ENCODE measurements at regions not wholly inside any gene's neighbourhood (a gene's known extent, or its start where the extent isn't known, plus 50 kb on each side); places are given as distances from the start of the nearest gene placed in this dataset.

DNA sequence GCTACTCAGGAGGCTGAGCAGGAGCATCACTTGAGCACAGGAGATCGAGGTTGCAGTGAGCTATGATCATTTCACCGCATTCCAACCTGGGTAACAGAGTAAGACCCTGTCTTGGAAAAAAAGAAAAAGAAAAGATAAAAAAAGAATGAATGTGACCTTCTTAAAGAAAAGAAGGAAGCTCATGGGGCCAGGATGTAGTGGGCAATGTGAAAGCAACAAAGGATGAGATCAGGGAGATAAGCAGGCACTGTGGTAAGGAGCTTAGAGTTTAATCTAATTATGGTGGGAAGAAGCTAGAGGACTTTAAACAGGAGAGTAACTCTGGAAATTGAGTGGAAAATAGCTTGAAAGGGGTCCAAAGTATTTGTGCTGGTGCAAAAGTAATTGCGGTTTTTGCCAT is 231.6 kb upstream of the UBE2E2 start:
- Histone ChIP-seq H3K27me3 (ENCODE audit: low read length) (no peaks in the 10 kb centered on the region), H3K9me3 (ENCODE audit: insufficient read depth, low read length) (no peaks in the 10 kb centered on the region), H3F3A (ENCODE audit: insufficient read depth) (no peaks in the 10 kb centered on the region), H3K4me2 (ENCODE audit: low read depth, low read length, poor library complexity, severe bottlenecking) (no peak overlapping the region), H3K4me3 (ENCODE audit: insufficient read depth, low read length, poor library complexity, severe bottlenecking) (no peak overlapping the region), H3K9me2 (replicated peaks; ENCODE audit: insufficient read depth, low read length) (no peaks in the 10 kb centered on the region), H4K20me1 (ENCODE audit: low read depth, low read length) (no peaks in the 10 kb centered on the region), H3K27ac (ENCODE audit: low read depth, low read length) (no peak overlapping the region), H2AFZ (ENCODE audit: low read depth, low read length, severe bottlenecking) (no peak overlapping the region), H3K79me2 (ENCODE audit: insufficient read depth, low read length) (no peaks in the 10 kb centered on the region), H3K36me3 (ENCODE audit: low read length) (no peaks in the 10 kb centered on the region), H3K9ac (ENCODE audit: low read length) (no peak overlapping the region)
- TF ChIP-seq, protein P1, sequence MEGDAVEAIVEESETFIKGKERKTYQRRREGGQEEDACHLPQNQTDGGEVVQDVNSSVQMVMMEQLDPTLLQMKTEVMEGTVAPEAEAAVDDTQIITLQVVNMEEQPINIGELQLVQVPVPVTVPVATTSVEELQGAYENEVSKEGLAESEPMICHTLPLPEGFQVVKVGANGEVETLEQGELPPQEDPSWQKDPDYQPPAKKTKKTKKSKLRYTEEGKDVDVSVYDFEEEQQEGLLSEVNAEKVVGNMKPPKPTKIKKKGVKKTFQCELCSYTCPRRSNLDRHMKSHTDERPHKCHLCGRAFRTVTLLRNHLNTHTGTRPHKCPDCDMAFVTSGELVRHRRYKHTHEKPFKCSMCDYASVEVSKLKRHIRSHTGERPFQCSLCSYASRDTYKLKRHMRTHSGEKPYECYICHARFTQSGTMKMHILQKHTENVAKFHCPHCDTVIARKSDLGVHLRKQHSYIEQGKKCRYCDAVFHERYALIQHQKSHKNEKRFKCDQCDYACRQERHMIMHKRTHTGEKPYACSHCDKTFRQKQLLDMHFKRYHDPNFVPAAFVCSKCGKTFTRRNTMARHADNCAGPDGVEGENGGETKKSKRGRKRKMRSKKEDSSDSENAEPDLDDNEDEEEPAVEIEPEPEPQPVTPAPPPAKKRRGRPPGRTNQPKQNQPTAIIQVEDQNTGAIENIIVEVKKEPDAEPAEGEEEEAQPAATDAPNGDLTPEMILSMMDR (IDR thresholded peaks at IDR 0.05; ENCODE audit: insufficient read depth, low read length, poor library complexity, severe bottlenecking): no peak
- no peak for TF ChIP-seq EZH2phosphoT487 (conservative IDR thresholded peaks at IDR 0.05; ENCODE audit: low read length)

DNA sequence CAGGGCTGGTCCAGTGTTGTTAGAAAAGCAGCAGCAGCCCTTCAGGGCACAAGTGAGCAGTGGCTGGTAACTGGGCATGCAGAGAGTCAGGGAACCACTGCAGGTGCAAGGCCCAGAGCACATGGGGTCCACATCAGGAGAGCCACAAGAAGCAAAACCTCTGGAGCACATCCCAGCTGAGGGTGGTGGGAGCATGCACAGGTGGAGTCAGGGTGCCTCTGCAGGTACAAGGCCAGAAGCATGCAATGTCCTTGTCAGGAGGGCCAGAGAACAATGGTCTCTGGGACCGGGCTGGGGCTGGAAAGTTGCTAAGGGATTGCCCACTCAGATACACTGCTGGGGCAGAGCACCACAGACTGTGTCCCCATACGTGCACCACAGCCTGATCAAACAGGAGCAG is 226.1 kb upstream of the UBE2E2 start:
- H3K36me3 ChIP-seq (ENCODE audit: low read length): no peaks in the 10 kb centered on the region
- H3K9ac ChIP-seq (ENCODE audit: low read length): no peak overlapping the region
- H4K20me1 ChIP-seq (ENCODE audit: low read depth, low read length): no peaks in the 10 kb centered on the region
- no peaks in the 10 kb centered on the region for H3K27me3 ChIP-seq (ENCODE audit: low read length)
- H3K9me3 ChIP-seq (ENCODE audit: insufficient read depth, low read length): no peaks in the 10 kb centered on the region
- H3K9me2 ChIP-seq (replicated peaks; ENCODE audit: insufficient read depth, low read length): no peaks in the 10 kb centered on the region
- no peak overlapping the region for H3K4me3 ChIP-seq (ENCODE audit: insufficient read depth, low read length, poor library complexity, severe bottlenecking)
- H3F3A ChIP-seq (ENCODE audit: insufficient read depth): no peaks in the 10 kb centered on the region
- no peak overlapping the region for H3K27ac ChIP-seq (ENCODE audit: low read depth, low read length)
- H2AFZ ChIP-seq (ENCODE audit: low read depth, low read length, severe bottlenecking): no peak overlapping the region
- H3K79me2 ChIP-seq (ENCODE audit: insufficient read depth, low read length): no peaks in the 10 kb centered on the region
- H3K4me2 ChIP-seq (ENCODE audit: low read depth, low read length, poor library complexity, severe bottlenecking): no peak overlapping the region
- TF ChIP-seq, protein P1 (IDR thresholded peaks at IDR 0.05; ENCODE audit: insufficient read depth, low read length, poor library complexity, severe bottlenecking): no peak
- no peak for TF ChIP-seq EZH2phosphoT487 (conservative IDR thresholded peaks at IDR 0.05; ENCODE audit: low read length)

DNA sequence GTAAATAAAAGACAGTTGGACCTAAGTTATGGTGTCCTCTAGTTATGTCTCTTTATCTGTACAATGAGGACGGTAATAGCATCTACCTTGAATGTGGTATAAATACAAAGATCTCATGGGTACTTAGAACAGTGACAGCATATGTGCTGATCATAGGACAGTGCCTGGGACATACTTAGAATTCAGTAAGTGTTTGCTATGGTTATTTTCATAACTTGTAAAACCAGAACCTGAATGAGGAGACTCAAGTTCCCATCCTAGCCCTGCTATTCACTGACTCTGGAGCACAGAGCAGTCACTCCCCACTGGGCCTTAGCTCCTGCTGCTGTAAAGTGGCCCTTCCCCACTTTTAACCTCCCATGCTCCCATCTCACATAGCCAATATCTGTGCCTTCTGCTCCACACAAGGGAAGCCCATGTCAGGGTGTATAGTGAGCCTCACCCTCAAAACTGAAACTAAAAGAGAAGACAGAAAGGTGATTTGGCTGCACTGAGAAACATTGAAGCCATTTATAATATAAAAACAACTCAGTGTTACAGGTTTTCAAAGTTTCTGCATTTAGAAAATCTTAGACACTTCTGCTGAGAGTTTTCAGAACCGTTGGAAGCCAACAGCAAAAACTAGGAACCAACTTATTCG is 225.4 kb upstream of the UBE2E2 start:
- Histone ChIP-seq H3K79me2 (ENCODE audit: insufficient read depth, low read length) (no peaks in the 10 kb centered on the region), H3K9ac (ENCODE audit: low read length) (no peak overlapping the region), H3K27me3 (ENCODE audit: low read length) (no peaks in the 10 kb centered on the region), H3K9me2 (replicated peaks; ENCODE audit: insufficient read depth, low read length) (no peaks in the 10 kb centered on the region), H3K36me3 (ENCODE audit: low read length) (no peaks in the 10 kb centered on the region), H3K4me3 (ENCODE audit: insufficient read depth, low read length, poor library complexity, severe bottlenecking) (no peak overlapping the region), H3K9me3 (ENCODE audit: insufficient read depth, low read length) (no peaks in the 10 kb centered on the region), H3K4me2 (ENCODE audit: low read depth, low read length, poor library complexity, severe bottlenecking) (no peak overlapping the region), H3K27ac (ENCODE audit: low read depth, low read length) (no peak overlapping the region), H2AFZ (ENCODE audit: low read depth, low read length, severe bottlenecking) (no peak overlapping the region), H4K20me1 (ENCODE audit: low read depth, low read length) (no peaks in the 10 kb centered on the region), H3F3A (ENCODE audit: insufficient read depth) (no peaks in the 10 kb centered on the region)
- TF ChIP-seq EZH2phosphoT487 (conservative IDR thresholded peaks at IDR 0.05; ENCODE audit: low read length): no peak
- TF ChIP-seq, protein P1 (IDR thresholded peaks at IDR 0.05; ENCODE audit: insufficient read depth, low read length, poor library complexity, severe bottlenecking): no peak
